ENCODE measurements at regions not wholly inside any gene's neighbourhood (a gene's known extent, or its start where the extent isn't known, plus 50 kb on each side); places are given as distances from the start of the nearest gene placed in this dataset.

DNA sequence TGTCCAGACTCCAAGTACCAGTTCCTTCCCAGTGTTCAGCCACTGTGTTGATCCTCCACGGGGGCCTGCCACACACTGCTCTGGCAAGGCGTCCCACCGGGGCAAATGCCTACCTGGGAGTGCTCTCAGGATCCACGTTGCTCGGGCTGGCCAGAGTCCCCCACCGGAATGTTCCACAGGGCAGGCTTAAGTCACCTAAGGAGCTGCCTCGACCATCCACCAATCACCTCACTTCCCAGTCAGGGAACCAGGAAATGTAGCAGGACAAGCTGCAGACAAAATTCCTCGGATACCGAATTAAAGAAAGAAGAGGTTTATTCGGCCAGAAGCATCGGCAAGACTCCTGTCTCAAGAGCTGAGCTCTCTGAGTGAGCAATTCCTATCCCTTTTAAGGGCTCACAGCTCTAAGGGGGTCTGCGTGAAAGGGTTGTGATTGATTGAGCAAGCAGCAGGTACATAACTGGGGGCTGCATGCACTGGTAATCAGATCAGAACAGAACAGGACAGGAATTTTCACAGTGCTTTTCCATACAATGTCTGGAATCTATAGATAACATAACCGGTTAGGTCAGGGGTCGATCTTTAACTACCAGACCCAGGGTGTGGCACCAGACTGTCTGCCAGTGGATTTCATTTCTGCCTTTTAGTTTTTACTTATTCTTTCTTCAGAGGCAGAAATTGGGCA lies 56.9 kb upstream of the EDNRB start:
- Mint-ChIP-seq H3K27ac (no peak overlapping the region), H3K27me3 (ENCODE audit: low read depth) (no peaks in the 10 kb centered on the region), H3K36me3 (ENCODE audit: low read depth) (no peaks in the 10 kb centered on the region), H3K9me3 (peaks cover 1% of the 10 kb centered on the region), H3K4me1 (ENCODE audit: low read depth) (no peaks in the 10 kb centered on the region), H3K4me3 (no peak overlapping the region)
- no peak for DNase-seq
- CTCF ChIA-PET: no interaction called here
- intact Hi-C loops (cut with micrococcal nuclease): no loop called here

DNA sequence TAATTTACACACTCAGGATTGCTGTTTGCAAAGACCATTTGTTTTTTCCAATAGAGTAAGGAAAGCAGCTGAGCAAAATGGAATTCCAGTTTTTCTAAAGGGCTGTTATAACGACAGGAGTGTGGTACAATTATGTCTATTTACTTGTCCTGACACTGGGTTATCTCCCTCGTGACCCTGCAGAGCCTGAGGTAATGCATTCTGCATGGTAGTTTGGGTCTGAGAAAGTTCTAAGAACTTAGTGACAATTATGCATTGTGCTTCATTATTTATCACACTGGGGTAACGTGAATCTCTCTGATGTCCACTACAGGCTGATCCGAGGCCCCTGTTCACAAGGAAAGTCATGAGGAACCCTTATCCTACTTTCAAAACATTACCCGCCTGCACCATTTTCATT lies 50.7 kb upstream of the EDNRB start:
- H3K27ac Mint-ChIP-seq: no peak overlapping the region
- no peaks in the 10 kb centered on the region for H3K27me3 Mint-ChIP-seq (ENCODE audit: low read depth)
- no peaks in the 10 kb centered on the region for H3K9me3 Mint-ChIP-seq
- CTCF ChIA-PET: no interaction called here
- H3K4me1 Mint-ChIP-seq (ENCODE audit: low read depth): no peaks in the 10 kb centered on the region
- intact Hi-C loops (cut with micrococcal nuclease): no loop called here
- no peaks in the 10 kb centered on the region for H3K36me3 Mint-ChIP-seq (ENCODE audit: low read depth)
- no peak overlapping the region for H3K4me3 Mint-ChIP-seq
- DNase-seq: no peak

All from activated naive CD4-positive, alpha-beta T cell treated with anti-CD3 and anti-CD28 coated beads for 36 hours (primary cell).